Ramos (cell line): ENCODE measurements at regions not wholly inside any gene's neighbourhood (a gene's known extent, or its start where the extent isn't known, plus 50 kb on each side); places are given as distances from the start of the nearest gene placed in this dataset.

Experiments used
- in situ Hi-C: fragments of 300-500 bp; cut with MboI; formaldehyde crosslinking; loops from one replicate; pipeline ENCODE4 v1.14.3; 2022; ENCODE audit warnings: low sequenced_read_pairs; ENCODE audit not compliant: unreplicated experiment

DNA sequence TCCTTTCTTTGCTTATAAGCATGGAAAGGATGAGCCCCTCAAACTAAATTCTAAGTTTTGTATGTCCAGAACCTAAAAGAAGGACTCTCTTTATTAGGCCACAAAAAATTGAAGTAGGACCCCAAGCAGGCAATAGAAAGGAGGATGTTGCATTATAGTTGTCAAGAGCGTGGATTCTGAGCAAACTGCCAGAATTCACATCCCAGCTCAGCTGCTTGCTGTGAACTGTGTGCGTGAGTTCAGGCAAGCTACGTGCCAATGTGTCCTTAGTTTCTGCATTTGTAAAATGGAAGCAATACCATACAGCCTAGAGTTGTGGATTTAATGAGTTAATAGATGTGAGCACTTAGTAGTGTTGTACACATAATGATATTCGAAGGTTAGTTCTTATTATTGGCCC, 70.6 kb upstream of the SLC44A1 start:
- in situ Hi-C loops = no loop called here

- in situ Hi-C loops = no loop called here
Observed at GRCh38 chr9:105176194-105176593, 68.3 kb upstream of the SLC44A1 start.

DNA sequence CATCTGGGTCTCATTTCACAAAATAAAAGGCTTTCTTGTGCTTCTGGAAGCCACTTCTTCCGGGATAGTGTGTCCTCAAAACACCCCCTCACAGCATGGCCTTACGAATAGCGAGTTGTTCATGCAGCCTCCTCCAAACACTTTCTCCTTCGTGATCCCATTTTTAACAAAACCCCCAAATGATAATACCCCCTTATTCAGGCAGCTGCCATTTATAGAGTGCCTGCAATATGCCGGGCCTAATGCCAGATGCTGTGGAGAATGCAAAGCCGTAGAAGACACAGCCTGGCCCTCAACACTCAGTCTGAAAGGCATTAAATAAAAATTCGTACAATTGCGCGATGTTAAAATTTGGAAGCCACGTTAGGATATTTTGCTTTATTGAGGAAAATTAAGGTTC, 66.4 kb upstream of the SLC44A1 start:
- in situ Hi-C loops = no loop called here

DNA sequence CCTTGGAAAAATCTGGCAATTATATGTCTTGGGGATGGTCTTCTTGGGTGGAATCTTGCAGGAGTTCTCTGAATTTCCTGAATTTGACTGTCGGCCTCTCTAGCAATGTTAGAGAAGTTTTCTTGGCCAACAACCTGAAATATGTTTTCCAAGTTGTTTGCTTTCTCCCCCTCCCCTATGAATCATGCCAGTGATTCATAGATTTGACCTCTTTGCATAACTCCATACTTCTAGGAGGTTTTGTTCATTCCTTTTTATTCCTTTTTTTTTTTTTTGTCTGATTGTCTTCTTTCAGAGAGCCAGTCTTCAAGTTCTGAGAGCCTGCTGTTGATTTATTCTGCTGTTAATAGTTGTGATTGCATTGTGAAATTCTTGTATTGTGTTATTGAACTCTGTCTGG, 56.7 kb upstream of the SLC44A1 start:
- in situ Hi-C loops = no loop called here

DNA sequence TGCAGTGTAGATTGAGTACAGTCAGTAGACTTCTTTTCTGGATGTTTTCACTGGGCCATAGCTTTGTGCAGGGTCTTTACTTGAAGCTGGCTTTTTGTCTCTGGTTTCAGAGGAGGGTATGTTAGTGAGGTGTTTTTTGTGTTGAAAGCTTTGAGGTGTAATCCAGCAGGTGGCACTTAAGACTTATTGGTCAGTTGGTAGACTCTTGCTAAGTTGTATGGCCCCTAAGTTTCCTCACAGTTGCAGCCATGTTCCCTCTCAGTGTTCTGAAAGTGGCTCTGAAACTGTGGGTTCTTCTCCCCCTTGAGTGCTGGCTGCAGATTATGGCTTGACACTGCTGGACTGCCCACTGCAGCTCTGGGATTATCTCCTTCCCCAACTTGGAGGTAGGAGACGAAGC, 55.7 kb upstream of the SLC44A1 start:
- in situ Hi-C loops = no loop called here

GRCh38 chr9:105191508-105192121, 52.8 kb upstream of the SLC44A1 start:
- in situ Hi-C loops = no loop called here

DNA sequence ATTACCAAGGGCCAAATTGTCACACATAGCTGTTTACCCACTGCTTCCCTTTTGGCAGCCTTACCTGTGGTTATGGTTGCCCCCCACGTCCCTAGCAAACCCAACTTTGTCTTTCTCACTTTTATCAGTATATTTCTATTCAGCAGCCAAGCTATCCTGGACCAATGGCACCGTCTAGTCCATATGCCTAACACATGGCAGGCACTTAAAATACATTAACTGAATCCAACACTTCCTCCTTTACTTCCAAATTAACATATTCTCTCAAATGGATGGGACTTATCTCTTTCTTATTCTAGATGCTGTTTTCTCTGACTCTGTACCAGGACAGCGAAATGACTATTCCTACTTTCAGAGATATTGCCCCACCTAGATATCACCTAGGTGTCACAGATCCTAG, 50.9 kb upstream of the SLC44A1 start:
- in situ Hi-C loops = no loop called here

- in situ Hi-C loops = no loop called here
Observed at GRCh38 chr9:105194234-105194633, 50.2 kb upstream of the SLC44A1 start.
